ENCODE measurements at regions not wholly inside any gene's neighbourhood (a gene's known extent, or its start where the extent isn't known, plus 50 kb on each side); places are given as distances from the start of the nearest gene placed in this dataset.
A peak's percentile ranks its signal among the peaks of the same experiment; 100 is the strongest.

DNA sequence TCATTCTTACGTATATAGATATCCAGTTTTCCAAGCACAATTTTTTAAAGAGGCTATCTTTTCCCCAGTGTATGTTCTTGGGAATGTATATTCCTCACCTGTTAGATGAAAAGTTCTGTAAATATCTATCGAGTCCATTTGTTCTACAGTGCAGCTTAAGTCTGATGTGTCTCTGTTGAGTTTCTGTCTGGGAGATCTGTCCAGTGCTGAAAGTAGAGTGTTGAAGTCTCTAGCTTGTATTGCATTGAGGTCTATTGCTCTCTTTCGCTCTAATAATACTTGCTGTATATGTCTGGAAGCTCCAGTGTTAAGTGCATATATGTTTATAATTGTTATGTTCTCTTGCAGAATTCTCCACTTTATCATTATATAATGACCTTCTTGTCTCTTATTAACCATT lies 373.1 kb downstream of the PPARGC1A start:
- no peak for DNase-seq (ENCODE audit: low read depth, low spot score)
- CTCF ChIA-PET: no interaction called here
- Histone ChIP-seq H3K27me3 (ENCODE audit: control insufficient read depth, insufficient read depth, low read length) (no peaks in the 10 kb centered on the region), H3K36me3 (ENCODE audit: control insufficient read depth, insufficient read depth, low read length) (no peaks in the 10 kb centered on the region), H3K4me1 (ENCODE audit: control insufficient read depth, insufficient read depth, low read length) (no peaks in the 10 kb centered on the region), H3K9me3 (ENCODE audit: control insufficient read depth, insufficient read depth, low read depth, low read length) (no peaks in the 10 kb centered on the region), H3K27ac (ENCODE audit: low read length) (no peak overlapping the region), H3K4me3 (ENCODE audit: low read depth in 2 of 2, low read length in 2 of 2) (no peak overlapping the region)
- no TSS peak for BruUV-seq (replicated peaks)
- intact Hi-C loops (cut with micrococcal nuclease; ENCODE audit: unreplicated experiment): no loop called here
- TF ChIP-seq, protein P1, sequence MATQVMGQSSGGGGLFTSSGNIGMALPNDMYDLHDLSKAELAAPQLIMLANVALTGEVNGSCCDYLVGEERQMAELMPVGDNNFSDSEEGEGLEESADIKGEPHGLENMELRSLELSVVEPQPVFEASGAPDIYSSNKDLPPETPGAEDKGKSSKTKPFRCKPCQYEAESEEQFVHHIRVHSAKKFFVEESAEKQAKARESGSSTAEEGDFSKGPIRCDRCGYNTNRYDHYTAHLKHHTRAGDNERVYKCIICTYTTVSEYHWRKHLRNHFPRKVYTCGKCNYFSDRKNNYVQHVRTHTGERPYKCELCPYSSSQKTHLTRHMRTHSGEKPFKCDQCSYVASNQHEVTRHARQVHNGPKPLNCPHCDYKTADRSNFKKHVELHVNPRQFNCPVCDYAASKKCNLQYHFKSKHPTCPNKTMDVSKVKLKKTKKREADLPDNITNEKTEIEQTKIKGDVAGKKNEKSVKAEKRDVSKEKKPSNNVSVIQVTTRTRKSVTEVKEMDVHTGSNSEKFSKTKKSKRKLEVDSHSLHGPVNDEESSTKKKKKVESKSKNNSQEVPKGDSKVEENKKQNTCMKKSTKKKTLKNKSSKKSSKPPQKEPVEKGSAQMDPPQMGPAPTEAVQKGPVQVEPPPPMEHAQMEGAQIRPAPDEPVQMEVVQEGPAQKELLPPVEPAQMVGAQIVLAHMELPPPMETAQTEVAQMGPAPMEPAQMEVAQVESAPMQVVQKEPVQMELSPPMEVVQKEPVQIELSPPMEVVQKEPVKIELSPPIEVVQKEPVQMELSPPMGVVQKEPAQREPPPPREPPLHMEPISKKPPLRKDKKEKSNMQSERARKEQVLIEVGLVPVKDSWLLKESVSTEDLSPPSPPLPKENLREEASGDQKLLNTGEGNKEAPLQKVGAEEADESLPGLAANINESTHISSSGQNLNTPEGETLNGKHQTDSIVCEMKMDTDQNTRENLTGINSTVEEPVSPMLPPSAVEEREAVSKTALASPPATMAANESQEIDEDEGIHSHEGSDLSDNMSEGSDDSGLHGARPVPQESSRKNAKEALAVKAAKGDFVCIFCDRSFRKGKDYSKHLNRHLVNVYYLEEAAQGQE (IDR thresholded peaks at IDR 0.05; ENCODE audit: insufficient read depth in 1 of 2, low read depth in 2 of 2, low read length in 1 of 2): peak in 1 of 2 experiments; percentile 58; a peak in 2 of 4 replicates
- TF ChIP-seq, protein P2, sequence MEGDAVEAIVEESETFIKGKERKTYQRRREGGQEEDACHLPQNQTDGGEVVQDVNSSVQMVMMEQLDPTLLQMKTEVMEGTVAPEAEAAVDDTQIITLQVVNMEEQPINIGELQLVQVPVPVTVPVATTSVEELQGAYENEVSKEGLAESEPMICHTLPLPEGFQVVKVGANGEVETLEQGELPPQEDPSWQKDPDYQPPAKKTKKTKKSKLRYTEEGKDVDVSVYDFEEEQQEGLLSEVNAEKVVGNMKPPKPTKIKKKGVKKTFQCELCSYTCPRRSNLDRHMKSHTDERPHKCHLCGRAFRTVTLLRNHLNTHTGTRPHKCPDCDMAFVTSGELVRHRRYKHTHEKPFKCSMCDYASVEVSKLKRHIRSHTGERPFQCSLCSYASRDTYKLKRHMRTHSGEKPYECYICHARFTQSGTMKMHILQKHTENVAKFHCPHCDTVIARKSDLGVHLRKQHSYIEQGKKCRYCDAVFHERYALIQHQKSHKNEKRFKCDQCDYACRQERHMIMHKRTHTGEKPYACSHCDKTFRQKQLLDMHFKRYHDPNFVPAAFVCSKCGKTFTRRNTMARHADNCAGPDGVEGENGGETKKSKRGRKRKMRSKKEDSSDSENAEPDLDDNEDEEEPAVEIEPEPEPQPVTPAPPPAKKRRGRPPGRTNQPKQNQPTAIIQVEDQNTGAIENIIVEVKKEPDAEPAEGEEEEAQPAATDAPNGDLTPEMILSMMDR (IDR thresholded peaks at IDR 0.05): no peak
- POLR2A ChIA-PET: no interaction called here
- in situ Hi-C loops (cut with HindIII; ENCODE audit: low pct_unique_long_range_greater_than_20kb, low sequenced_read_pairs): no loop called here
- no peak for ATAC-seq

DNA sequence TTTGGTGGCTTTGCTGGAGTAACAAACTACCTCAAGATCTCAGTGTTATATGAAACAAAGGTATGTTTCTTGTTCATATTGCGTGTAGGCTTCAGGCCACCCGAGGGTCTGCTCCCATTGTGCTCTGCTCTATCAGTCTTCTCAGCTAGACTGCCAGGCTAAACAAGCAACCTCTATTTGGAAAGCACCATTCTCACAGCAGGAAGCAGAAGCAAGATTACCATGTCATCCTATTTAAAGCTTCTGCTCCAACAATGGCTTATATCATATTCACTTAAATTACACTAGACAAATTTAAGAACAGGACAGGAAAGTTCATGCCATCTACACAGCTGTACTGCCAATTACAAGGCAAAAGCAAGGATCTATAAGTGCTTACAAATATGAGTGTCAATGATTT lies 385.8 kb downstream of the PPARGC1A start:
- intact Hi-C loops (cut with micrococcal nuclease; ENCODE audit: unreplicated experiment) (no loop called here), in situ Hi-C loops (cut with HindIII; ENCODE audit: low pct_unique_long_range_greater_than_20kb, low sequenced_read_pairs) (no loop called here)
- Histone ChIP-seq H3K4me3 (ENCODE audit: low read depth in 2 of 2, low read length in 2 of 2) (no peak overlapping the region), H3K27ac (ENCODE audit: low read length) (no peak overlapping the region), H3K9me3 (ENCODE audit: control insufficient read depth, insufficient read depth, low read depth, low read length) (no peaks in the 10 kb centered on the region), H3K27me3 (ENCODE audit: control insufficient read depth, insufficient read depth, low read length) (no peaks in the 10 kb centered on the region), H3K36me3 (ENCODE audit: control insufficient read depth, insufficient read depth, low read length) (no peaks in the 10 kb centered on the region), H3K4me1 (ENCODE audit: control insufficient read depth, insufficient read depth, low read length) (no peaks in the 10 kb centered on the region)
- DNase-seq (ENCODE audit: low read depth, low spot score): no peak
- CTCF ChIA-PET: no interaction called here
- POLR2A ChIA-PET: no interaction called here
- no peak for ATAC-seq
- TF ChIP-seq, protein P1 (IDR thresholded peaks at IDR 0.05; ENCODE audit: insufficient read depth in 1 of 2, low read depth in 2 of 2, low read length in 1 of 2): no peak
- TF ChIP-seq SIN3A (IDR thresholded peaks at IDR 0.05; ENCODE audit: borderline replicate concordance, insufficient read depth, low read depth, low read length): no peak
- no TSS peak for BruUV-seq (replicated peaks)
